Adrenal gland (tissue), 5 donors: ENCODE measurements at regions not wholly inside any gene's neighbourhood (a gene's known extent, or its start where the extent isn't known, plus 50 kb on each side); places are given as distances from the start of the nearest gene placed in this dataset.

Experiments used
- POLR2A ChIP-seq, 2 donors: fragments of 450-650 bp; IDR thresholded peaks; one replicate each; pipeline ENCODE4 v1.6.1; 2017; ENCODE audit warnings: antibody characterized with exemption in 2 of 2, mild to moderate bottlenecking in 2 of 2, moderate library complexity in 1 of 2
- TF ChIP-seq, protein P1 (sequence below), 6 experiments: fragments of 450-650 bp in 4 of 6; fragments of 200-600 bp in 2 of 6; sonication (generic) in 1 of 6; IDR thresholded peaks; 1 replicate in 5 of 6; 2 replicates in 1 of 6; pipeline versions ENCODE4 v1.5.1 to v1.8.0; 2016 to 2021; ENCODE audit warnings: antibody characterized with exemption in 6 of 6, mild to moderate bottlenecking in 2 of 6, moderate library complexity in 1 of 6
- donor health status: DM: no; HTN: no; CAD: no.

DNA sequence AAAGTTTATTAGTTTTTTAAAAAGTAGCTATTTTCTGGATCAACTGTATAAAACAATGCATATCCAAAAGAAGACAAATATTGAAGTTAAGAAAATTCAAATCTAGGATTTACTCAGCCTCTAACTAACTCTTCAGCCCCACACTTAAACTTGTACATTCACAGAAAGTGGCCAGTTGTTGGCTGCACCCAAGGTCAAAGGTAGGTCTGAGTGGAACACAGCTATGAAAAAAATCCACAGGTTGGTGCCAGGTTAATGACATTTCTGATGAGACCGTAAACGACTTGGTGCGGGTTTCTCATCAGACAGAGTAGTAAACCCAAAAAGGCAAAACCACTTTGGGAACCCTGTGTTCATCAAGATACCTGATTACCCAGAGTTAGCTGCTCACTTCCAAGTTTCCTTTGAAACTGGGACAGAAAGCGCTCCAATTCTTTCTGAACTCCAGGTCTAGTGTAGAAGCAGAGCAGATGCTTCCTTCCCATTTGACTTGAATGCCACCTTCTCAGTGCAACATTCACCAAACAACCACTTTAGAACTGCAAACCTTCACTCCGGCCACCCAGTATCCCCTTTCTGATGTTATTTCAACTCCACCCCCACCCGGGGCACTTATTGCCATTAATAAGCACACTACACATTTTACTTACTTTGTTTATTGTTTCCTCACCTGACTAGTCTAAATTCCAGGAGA is 208.3 kb upstream of the STARD13 start:
- TF ChIP-seq, protein P1, sequence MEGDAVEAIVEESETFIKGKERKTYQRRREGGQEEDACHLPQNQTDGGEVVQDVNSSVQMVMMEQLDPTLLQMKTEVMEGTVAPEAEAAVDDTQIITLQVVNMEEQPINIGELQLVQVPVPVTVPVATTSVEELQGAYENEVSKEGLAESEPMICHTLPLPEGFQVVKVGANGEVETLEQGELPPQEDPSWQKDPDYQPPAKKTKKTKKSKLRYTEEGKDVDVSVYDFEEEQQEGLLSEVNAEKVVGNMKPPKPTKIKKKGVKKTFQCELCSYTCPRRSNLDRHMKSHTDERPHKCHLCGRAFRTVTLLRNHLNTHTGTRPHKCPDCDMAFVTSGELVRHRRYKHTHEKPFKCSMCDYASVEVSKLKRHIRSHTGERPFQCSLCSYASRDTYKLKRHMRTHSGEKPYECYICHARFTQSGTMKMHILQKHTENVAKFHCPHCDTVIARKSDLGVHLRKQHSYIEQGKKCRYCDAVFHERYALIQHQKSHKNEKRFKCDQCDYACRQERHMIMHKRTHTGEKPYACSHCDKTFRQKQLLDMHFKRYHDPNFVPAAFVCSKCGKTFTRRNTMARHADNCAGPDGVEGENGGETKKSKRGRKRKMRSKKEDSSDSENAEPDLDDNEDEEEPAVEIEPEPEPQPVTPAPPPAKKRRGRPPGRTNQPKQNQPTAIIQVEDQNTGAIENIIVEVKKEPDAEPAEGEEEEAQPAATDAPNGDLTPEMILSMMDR (IDR thresholded peaks at IDR 0.05) = no peak
- TF ChIP-seq POLR2A (IDR thresholded peaks at IDR 0.05) = no peak
